GM18520 (cell line): ENCODE measurements at regions not wholly inside any gene's neighbourhood (a gene's known extent, or its start where the extent isn't known, plus 50 kb on each side); places are given as distances from the start of the nearest gene placed in this dataset.

ENCODE experiments used
- ATAC-seq: cut with Tn5 transposase; IDR thresholded peaks from one replicate; pipeline ENCODE4 v1.9.1; 2021; ENCODE audit not compliant: unreplicated experiment

DNA sequence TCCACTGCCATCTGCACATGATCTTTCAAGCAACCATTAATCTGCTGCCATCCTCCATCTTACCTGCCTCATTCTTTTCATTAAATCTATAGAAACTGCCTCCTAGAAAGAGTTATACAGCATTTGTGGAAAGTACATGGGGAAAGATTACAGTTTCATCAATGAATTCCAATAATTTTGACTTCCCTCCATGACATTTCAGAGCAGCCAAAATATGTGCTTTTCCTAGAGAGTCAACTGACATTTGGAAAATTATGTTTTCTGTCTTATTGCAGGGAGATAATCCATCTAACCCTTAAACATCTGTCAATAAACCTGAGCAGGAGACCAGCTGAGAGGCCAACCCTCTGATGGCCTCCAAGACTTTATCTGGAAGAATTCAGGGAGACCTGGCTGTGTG, 147.0 kb upstream of the CDH5 start:
- ATAC-seq: no peak

DNA sequence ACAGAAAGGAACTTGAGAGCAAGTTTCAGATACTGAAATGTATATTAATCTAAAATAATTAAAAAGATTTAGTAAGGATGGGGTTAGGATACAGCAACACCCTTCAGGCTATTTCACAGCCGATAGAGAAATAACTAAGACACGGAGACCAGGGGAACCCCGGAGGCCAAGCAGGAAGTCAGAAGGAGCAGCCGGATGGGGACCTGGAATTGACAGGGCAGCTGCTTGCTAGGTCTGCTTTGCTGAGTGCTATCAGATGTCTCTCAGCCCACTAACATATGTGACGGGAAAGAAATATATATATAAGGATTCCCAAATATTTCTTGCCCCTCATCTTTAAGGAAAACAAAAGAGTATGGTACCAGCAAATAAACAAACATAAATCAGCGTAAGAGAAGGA, 154.1 kb upstream of the CDH5 start:
- no peak for ATAC-seq

DNA sequence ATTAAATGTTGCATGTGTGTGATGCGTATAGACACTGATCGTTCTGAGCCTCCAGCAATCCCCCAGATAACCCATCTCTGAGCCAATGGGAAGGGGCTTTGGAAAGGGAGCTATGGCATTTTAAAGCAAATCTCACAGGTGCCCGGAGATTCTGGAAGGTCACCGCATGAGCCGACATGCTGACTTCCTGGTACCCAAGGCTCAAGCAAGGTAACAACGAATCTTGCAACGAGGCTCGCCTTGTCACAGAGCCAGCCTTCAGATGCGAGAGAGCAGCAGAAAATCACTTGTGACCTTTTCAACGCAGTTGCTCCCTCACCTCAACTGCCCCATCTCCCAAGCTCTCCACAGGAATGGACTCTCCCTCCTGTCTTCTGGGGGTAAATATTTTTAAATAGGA, 154.8 kb upstream of the CDH5 start:
- ATAC-seq: no peak

DNA sequence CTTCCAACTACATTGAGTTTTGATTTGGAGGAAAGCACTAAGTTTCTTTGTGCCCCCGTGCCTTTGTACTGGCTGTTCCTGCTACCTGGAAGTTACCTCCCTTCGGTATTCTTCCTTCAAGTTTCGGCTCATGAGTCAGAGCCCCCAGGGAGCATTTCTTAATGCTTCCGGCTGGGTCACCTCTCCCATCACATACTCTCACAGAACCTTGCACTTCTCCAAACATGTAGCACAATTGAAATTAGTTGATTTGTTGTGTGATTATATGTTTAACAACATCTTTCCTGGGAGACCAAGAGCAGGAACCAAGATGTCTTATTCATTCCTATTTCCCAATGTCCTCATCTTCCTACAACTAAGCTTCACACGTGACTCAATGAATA, 158.6 kb upstream of the CDH5 start:
- ATAC-seq: no peak

DNA sequence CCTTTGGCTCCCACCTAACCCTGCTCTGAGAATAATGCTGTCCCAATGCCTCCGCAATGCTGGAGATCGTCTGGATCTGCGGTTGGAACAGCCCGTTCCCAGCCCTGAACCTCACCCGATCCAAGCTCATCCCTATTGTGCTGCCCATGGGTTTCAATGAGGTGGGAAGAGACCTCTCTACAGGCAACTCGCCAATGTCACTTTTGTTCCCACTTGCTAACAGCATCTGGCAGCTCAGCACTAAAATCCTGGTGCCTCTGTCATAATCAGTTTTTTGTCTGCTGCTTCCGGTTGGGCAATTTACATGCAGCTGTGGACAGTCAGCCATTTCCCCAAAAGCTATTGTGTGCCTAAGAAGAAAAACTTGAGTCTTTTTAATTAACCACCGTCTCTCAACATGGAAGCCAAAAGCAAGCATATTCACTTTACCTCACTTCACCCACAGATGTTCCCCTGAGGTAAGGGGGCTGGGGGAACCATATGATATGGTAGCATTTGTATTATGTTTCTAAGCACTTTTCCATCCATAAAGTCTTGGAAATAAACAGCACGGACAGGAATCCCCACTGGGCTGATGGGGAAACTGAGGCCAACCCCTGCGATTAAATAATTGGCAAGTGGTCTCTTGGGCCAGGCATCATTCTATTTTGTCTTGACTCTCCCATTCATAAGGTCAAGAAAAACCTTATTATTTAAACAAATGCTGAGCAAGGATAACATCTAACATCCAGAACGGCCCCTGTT, 159.2 kb upstream of the CDH5 start:
- no peak for ATAC-seq

DNA sequence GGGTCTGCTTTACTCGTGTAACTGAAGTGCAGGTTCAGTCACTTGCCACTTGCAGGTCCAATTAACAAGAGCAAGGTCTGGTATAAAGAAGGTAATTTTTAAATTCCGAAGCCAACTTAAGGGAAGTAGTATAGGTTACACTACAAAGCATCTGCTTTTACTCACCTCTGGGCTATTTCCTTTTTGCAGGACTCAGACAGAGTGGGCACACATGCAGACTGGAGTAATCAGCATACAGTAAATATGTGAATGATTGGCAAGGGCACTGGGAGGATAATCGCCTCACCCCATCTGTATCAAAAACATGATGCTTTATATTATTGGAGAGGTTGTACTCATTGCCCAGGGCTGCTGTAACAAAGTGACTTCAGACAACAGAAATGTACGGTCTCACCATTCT, 160.1 kb upstream of the CDH5 start:
- ATAC-seq: no peak

DNA sequence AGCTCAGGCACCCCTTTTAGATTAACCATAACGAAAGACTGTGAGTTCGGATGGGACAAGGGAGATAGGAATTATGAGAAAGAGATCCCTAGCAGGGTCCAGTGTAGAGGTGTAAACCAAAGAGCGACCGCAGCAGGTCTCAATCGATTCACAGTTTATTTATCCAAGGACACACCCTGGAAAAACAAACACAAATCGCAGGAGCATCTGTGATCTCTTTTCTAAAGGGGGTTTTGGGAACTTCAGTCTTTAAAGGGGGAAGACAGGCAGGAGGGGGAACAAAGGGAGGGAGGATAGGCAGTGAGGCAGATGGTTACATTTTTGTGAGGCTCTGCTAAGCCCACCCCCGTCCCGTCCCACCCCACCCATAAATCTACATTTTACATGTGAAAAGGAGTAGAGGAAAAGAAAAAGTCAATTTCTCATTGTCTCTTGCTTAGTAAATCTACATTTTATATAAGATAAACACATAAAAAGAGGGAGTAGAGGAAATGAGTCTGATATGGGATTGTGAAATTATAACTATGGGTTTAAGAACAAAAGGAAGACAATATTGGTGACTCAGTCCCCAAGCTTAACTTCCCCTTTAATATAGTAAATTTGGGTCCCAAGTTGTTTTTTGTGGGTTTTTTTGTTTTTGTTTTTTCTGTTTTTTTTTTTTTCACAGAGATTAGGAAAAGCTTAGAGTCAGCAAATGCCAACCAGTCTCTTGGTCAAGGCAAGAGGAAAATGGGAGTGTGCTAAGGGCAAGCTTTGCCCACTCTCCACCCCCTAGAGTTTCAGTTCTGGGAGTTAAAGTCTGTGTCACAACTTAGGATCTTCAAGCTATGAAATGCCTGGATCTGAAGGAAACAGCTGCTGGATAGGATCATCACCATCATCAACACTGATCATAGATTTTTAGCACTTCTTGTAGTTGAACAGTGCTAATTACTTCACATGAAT, 160.9 kb upstream of the CDH5 start:
- ATAC-seq: no peak

DNA sequence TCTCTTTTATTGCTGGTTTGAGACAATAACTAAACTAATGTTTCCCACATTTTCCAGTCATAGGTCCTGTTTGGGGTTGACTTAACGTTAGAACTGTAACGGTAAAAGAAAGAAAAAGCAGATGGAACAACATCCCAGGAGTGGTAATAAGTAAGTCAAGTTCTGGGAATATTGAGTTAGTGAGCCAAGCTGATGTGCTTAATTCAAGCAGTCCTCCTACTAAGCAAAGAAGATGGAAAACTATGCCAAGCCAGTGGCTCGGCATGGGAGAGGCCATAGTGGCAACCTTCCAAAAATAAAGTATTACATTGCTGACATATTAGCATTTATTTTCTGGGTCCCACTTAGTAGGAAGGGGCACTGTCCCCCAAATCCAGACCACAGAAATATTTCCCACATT, 161.7 kb upstream of the CDH5 start:
- ATAC-seq: no peak

DNA sequence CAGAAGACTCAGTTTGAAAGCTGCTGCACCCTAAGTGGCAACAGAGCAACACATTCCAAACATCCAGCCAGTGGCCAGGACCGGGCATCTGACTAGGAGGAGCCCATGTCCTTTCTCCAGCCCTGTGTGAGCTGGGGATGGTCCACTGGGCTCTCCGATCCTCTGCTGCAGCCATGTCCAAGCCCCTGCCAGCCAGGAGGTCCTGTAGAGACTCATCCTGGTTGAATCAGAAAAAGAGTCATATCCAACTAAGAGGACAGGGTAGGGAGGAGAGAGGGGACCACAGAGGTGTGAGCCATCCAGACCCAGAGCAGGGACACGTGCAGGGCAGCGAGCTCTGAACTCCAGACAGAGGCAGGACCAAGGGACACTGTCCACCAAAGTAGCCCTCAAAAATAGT, 163.0 kb upstream of the CDH5 start:
- ATAC-seq: no peak

DNA sequence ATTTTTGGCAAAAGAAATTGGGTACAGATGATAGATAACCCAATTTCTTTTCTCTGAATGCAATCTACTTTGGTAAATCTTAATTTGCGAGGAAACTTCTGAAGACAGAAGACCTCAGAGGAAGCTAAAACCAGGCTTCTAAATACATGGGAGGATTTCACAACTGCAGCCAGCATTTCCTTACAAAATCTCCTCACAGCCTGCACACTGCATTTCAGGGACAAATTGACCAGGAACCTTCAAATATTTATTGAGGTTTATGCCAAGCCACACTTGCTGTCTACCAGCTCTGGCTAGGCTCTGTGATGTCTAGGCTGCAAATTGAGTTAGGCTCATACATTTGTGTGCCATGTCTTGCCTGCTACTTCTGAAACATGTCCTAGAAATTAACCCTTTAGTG, 167.3 kb upstream of the CDH5 start:
- no peak for ATAC-seq

DNA sequence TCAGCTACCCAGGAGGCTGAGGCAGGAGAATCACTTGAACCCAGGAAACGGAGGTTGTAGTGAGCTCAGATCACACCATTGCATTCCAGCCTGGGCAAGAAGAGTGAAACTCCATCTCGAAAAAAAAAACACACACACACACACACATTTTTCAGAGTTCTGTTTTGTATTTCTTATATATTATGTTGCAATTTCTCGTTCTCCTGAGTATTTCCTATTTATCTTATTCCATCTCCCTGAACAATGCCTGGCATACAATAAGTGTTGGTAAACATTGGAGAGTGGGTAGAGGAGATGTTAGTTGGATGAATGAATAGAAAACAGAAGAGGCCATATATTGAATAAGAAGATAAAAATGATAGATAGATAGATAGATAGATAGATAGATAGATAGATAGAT, 167.8 kb upstream of the CDH5 start:
- no peak for ATAC-seq

DNA sequence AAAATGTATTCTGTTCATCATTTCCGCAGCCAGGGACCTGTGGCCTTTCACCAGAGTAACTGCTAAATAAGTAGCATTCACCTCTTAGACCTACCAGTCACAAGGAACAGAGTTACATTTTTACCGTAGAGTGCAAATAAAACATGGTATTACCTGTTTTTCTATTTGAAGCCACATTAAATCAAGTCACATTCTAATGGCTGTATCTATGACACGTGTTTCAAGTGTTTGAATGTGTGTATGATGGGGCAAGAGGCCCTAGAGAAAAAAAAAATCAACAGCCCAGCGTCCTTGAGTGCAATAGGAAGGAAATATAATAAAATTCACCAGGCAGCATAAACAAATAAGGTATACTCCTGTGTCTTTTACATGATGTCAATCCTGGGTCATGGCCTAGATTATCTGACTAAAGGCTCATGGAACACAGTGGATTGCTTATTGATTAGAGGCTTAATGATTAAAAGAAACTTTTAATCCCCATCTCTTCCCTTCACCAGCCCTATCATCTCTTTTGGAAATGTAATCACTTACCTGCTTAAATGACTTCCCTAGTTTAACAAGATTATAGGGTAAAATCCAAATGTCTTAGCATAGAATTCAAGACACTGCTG, 168.7 kb upstream of the CDH5 start:
- no peak for ATAC-seq

DNA sequence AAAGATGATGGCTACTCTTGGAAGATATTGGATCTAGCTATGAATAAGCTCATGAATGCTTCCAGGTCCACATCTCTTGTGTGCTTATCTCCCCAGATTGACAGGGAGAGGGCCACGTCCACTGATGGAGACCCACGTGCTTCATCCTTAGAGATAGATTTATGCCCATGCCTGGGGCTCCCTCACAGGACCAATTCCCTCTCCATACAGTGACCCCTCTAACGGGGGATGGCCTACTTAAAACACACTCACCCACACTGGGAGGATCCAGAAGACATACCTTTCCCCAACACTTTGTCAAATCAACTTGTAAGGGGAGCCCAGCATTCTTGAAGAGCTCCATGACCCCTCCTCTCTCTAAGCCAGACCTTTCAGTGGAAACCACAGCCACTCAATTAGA, 169.7 kb upstream of the CDH5 start:
- no peak for ATAC-seq

DNA sequence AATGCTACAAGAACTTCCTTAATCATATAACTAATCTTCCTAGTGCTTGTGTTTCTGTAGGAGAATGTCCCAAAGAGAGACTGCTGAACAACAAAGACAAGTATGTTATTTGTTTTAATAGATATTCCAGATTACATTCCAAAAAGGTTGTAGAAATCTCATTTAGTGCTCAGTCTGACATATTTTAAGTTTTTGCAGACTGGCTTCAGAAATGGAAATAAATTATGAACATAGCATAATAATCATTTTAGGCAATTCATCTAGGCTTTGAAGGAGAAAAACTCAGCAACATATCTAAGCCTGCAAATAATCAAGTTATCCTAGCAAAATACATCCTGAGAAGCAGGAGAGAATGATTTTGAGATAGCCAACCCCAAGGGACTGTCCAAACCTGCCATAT, 171.6 kb upstream of the CDH5 start:
- no peak for ATAC-seq

DNA sequence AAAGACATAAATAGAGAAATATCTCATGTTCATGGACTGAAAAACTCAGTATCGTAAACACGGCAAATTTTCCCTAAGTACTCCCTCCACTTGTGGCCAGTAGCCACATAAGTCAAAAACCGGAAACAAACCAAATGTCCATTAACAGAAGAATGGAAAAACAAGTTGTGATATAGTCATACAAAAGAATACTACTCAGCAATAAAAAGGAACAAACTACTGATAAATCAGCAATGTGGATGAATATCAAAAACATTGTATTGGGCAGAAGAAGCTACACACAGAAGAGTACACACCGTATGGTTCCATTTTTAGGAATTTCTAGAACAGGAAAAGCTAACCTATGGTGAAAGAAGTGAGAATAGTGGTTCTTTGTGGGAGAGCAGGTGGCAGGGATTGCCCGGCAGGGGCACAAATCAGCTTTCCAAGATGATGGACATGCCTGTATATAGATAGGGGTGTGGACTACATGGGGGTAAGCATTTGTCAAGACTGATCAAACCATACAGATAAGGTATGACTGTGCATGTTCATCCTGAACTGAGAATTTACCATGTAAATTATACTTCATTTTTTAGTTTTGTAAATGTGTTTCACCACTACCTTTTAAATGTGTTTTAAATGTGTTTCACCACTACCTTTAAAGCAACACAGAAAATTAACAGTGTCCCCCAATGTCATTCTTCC, 172.8 kb upstream of the CDH5 start:
- ATAC-seq: no peak

DNA sequence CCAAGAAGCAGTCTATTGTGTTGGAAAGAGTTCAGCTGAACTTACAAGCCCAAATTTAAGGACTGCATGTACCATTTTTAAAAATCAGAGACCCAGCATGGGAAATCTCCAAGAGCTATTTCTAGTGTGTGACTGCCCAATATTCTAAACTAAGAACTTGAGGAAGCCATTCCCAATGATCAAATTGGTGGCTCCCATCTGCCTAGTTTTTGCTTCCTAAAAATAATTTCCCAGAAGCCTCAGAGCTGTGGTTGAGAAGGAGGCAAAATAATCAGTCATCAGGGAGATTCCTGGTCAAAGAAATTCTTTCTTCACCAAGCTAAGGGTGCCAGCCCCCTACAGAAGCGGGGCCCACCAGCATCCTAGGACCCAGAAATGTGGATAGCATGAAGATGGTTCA, 176.1 kb upstream of the CDH5 start:
- no peak for ATAC-seq

DNA sequence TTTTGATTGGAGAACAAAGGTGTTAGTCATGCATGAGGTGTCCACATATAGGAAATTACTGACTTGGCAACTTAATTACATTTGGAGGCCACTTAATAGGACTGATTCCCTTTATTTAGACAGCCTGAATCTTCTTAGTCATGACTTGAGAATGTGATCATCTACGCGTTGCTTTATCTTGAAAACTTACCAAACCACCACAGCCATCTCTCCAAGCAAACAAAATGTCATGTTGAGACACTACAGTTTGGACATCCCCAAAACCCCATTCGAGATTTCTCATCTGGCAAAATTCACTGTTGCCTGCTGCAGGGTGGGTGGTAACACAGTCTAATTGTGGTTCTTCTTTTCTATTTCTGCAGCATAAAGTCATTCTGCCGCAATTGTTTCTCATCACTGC, 176.5 kb upstream of the CDH5 start:
- ATAC-seq: no peak

DNA sequence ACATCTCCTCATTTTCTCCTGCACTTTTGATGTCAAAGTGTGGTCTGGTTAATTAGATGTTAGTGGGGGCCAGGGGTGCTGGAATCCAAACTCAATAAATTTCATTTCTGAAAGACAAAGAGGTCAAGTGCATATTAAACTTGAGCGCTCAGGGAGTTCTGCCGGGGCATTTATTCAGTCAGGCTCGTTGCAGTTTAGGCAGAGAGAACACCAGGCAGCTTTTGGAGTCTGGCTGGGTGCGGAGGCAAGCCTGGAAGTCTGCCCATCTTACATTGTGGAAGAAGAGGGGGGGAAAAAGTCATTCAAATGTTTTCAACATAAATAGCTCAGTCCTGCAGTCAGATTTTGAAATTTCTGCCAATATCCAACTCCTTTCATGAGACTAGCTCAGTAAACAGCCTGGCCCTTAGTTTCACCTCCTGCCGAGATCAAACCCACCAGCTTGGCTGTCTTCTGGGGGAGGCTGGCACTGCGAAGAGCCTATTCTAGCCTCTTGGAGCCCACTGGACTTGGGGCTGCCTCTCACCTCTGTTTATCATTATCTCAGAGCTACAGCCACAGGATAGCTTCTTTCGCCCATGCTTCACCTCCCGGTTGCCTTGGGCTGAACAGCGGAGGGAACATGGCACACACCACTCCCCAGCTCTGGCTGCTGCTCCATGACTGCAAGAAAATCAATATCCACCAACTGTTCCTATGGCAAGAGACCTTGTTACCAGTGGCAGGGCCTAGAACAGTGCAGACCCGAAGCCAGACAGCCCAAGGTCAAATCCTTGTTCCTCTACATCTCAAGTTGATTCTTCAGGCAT, 177.4 kb upstream of the CDH5 start:
- ATAC-seq: no peak

DNA sequence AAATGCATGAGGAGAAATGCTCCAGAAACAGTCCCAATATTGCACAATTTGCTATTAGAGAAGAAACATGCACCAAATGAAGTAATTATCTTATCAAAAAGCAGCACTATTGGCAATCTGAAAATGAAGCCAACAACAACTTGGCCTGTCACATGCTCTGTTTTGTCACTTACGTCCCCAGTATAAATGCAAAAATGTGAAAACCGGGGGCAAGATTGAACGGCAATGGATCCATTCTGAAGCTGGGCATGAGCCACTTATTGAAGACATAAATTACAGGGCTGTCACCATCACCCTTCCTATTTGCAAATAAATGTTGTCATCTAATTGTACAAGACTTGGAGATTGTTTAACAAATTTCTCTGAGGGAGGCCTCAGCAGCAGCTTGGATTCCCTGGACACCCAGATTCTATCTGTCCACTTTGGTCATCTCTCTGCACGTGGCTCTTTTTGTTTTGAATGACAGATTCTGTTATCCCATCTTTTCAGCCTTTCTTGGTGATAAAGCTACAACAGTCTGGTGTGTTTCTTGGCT, 180.2 kb upstream of the CDH5 start:
- ATAC-seq: no peak

DNA sequence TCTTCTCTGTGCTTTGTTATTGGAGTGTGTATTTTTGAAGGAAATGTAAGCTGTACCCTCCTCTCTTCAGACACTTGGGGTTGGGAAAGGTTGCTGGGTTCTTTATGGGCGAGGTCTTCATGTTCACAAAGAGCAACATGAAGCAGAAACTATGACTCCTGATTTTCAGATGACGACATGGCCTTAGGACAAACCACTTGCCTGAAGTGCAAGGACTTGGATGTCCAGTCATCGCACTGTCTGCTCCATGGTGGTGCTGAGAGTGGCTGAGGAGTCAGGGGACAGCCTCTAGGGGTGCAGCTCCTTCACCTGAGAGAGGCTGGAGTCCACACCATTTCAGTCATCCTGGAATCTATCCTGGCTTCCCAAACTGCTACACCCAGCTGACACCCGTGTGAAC, 183.9 kb upstream of the CDH5 start:
- ATAC-seq: no peak
